T follicular helper cell (primary cell): ENCODE measurements at regions not wholly inside any gene's neighbourhood (a gene's known extent, or its start where the extent isn't known, plus 50 kb on each side); places are given as distances from the start of the nearest gene placed in this dataset.

Source experiments
- DNase-seq: peaks from one replicate; pipeline ENCODE4 v3.0.0-alpha.2; 2020; ENCODE audit warnings: low read depth

DNA sequence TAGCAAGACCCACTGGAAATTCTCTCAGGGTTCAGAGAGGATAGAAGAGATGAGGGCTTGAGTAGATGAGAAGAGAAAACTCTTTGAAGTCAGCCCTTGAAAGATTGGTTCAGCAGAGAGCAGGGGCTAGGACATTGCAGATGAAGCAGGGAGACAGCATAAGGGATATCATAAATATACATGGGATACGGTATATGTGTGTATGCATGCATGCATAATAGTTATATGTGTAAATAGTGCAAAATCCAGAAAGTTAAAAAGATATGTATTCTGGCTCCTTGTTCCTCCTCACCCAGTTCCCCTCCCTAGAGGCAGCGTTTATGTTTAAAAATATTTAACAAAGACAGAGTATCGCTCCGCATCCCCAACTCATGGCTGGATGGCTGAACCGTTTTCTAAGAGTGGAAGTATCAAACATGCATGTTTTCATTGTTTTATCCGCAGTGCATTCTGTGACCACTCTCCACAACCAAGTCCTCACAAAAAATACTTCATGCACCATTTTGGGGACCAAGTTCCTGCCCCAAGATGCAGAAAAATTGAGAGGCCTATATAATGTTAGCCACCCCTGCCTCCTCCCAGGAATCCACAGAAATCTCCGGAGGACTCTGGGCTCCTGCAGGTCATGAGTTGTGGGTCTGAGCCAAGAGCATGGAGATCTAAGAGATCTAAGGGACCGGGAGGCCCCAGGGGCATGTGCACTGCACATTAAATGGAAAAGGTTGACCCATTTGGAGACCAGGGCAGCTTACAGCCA lies 119.5 kb downstream of the MTX3 start:
- no peak for DNase-seq

DNA sequence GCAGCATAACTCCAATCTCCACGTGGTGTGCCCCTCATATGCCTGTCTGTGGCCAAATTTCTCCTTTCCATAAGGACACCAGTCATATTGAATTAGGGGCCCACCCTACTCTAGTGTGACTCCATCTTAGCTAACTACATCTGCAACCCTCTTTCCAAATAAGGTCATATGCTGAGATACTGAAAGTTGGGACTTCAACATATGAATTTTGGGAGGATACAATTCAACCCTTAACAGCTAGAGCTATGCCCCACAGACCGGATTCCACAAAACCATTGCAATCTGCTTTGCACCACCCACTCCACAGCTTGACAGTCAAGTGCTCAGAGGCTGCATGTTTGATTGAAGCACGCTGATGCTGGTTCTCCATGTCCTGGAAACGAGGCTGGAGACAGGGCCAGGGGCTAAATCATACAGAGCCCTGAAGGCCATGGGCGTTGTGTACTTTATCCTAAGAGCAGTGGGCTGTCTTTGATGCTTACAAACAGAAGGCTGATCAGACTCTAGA lies 122.8 kb downstream of the MTX3 start:
- DNase-seq: no peak

DNA sequence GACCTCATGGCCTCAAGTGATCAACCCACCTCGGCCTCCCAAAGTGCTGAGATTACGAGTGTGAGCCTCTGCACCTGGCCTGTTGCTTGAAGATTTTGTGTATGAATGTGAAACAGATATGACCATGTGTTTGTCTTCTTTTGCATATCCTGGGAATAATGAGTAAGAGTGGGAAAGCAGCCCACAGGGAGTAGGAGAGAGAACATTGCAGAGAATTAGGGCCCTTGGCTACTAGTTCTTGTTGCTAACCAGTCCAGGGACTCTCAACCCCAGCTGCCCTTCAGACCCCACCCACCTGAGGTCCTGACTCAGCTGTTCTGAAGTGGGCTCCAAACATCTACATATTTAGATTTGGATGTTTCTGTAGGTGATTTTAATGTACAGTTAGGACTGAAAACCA lies 125.5 kb downstream of the MTX3 start:
- no peak for DNase-seq

DNA sequence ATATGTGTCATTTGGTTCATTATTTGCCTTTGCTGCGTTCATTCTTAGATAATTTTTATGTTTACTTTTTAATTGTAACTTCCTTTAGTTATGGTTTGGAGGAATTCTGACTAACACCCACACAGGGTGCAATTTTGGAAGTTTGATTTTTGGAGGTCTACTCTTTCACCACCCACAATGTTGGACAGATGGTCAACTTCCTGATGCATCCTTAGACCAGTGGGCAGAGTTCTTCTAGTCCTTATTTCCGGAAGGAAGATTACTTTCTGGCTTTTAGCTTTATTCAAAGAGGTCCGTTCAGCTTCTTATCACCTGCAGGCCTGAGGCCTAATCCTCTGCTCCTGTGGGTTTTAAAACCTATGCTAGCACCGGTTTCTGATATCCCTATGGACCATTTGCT lies 126.7 kb downstream of the MTX3 start:
- no peak for DNase-seq

DNA sequence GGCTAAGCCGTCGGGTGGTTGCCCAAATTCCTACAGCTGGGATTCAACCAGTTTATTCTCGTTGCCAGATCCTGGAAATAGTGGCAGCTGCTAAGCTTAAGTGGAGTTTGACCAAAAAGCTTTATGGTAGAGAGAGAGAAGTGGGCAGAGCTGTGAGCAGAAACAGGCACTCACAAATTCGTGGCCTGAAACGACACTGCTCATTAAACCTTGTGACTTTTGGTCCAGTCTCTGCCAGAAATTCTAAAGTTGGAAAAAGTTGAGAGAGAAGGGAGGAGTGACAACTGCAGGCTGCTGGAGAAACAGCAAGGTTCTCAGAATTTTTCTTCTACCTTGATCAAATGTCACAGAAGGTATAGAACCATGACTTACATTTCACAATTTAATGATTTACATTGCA lies 131.5 kb downstream of the MTX3 start:
- DNase-seq: no peak

DNA sequence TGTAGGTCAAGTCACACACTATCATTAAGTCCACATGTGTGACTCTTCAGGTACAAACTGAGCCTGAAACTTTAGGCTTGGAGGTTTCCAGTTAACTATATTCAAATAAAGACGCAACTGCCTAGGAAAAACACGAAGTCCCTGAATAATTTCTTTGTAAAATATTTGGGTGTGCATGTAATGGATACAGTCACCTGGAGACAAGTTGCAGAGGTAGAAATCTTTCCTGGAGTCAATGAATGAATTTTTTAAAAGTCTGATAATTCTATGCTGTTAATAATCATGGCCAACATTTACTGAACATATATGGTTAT lies 132.7 kb downstream of the MTX3 start:
- no peak for DNase-seq

DNA sequence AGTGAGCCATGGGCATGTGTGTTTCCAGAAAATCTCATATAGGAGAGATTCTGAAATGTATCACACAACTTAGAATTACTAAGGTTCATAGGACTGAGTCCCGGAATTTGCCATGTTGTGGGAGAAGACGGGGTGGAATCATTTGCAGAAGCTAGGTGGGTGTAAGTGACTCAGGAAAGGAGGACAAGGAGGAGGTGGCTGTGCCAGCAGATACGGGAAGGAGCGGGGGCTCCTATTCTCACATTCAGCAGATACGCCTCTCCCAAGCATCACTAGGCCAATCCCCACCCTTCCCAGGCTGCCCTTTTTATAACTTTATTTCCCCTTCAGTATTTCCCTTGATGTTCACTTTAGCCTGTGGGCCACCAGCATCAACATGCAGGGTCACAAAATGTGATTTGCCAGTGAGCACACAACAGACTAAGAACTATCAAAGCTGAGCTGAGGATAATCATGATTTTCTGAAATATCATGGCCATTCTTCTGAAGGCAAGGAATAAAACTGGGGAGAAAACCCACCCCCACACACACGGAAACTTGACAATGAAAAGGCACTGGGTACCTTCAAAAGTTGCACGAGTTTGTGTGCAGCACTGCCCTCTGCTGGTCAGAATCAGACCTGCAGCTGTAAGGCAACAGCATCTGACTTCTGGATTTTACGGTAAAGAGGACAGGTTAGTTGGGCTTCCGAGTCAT lies 133.2 kb downstream of the MTX3 start:
- peak; percentile 65 for DNase-seq

DNA sequence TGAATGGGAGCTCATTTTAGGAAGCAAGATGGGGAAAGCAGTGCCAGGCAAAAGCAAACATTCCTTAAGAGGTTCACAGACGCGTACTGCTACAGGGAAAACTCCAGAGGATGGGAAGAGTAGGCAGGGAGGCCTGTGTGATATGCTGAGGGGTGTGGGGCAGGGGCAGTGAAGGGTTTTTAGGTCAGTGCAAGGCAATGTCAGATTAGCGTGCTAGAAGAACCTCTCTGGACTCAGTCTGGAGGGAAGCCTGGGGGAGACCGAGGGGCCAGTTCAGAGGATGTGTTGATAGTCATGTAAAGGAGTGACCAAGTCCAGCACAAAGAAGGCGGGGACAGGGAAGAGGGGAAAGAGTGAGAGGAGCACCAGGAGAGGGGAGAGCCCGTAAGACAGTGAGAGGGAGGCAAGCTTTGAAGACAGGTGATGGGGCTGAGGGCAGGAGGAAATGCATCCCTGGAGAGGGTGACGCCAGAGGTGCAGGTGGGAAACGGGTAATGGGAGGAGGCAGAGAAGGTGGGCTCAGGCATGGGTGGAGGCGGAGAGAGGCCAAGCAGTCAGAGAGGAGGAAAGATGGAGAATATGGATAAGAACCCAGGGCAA lies 134.5 kb downstream of the MTX3 start:
- DNase-seq: no peak

DNA sequence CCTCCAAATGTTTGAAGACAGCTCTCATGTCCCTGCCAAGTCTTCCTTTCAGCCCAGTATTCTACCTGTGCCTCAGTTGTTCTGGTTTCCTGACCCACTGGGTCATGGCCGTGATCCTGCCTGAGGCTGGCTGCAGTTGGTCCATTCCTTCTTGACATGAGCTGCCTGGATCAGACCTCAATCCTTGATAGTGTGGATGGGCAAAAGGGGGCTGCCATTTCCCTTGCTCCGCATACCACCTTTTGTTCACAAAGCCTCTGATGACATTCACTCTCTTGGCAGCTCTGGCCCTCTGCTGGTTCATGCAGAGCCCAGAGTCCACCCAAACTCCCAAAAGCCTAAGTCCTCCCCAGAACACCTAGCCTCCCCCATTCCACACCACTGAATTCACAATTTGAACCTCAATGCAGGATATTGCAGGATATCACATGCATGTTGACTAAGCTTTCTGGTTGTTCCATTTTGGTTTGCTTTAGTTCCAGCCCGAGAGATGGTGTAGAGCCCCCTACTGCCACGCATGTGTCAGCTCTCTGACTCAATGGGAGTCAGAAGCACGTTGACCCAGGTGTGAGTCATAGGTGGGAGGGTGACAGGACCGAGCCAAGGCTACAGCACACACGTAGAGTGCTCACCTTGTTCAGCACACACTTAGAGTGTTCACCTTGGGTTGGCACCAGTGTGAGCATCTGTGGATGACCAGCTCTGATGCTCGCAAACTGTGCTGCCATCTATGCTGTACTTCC lies 137.2 kb downstream of the MTX3 start:
- no peak for DNase-seq

DNA sequence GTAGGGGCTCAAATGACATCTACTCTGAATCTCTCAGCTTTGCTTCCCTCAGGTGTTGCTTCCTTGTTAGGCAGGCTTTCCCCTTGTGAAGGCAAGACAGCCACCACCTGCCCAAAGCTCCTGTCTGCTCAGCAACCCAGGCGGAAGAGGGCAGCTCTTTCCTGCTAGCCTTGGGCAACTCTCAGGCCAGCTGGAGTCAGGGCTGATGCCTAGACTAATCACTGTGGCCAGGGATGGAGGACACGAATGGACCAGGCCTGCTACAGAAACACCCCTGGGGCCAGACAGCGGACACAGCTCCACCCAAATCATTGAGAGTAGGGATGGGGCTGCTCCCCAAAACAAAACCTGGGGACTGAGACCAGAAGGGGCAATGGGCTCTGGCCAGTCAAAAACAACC lies 138.0 kb downstream of the MTX3 start:
- DNase-seq: no peak

DNA sequence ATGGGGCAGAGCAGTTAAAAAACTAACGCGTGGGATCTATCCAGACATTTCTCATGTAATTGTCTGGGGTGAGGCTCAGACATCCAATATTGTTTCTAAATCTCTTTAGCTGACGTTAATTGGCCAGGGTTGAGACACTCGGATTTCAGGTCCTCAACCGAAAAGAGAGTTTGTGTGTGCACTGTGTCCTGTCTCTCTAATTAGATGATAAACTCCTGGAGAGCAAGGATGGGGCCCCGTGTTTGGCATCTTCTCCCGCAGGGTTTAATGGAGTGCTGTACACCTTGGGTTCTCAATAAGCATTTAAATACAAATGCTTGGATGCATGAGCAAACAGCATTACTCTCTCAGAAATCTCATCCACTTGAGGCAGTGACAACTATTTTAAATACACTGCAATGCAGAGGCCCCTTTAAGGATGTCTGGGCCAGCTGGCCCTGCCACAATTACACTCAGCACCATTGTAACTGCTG lies 139.6 kb downstream of the MTX3 start:
- no peak for DNase-seq

DNA sequence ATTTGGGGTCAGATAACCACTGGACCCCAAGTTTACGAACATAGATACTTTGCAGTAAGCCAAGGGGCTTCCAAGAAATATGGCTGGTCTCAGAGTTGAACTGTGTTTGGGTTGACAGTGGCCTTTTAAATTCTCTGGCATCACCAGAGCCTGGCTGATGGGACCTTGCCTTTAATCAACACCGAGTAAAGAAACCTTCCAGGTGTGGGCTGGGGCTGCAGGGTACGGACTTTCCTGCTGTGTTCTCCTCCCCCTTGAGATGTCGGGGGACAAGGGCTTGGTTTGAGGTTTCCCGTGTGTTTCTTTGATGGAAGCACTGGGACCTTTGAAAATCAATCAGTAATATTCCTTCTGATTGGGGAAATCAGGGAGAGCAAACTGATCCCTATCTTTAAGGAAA lies 140.1 kb downstream of the MTX3 start:
- DNase-seq: no peak

DNA sequence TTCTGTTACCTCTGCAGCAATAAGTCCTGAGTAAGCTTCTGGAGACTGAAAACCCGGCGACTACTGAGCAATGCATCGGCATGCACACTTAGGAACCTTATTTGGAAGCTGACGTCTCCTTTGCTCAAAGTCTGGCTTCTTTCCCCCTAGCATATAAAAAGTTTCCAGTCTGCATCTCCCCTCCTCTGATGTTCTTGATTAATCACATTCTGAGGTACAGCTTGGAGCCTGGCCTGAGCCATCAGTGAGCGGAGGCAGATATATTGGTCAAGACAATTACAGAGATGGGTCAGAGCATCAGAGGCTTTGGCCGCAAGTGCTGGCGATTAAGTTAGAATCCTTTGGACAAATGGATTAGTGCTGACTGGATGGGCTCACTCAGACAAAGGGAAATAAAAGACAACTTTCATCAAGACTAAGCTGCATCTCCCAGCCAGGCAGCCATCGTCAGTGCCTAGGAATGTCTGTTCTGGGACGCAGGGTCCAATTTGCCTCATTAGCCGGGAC lies 140.7 kb downstream of the MTX3 start:
- no peak for DNase-seq

DNA sequence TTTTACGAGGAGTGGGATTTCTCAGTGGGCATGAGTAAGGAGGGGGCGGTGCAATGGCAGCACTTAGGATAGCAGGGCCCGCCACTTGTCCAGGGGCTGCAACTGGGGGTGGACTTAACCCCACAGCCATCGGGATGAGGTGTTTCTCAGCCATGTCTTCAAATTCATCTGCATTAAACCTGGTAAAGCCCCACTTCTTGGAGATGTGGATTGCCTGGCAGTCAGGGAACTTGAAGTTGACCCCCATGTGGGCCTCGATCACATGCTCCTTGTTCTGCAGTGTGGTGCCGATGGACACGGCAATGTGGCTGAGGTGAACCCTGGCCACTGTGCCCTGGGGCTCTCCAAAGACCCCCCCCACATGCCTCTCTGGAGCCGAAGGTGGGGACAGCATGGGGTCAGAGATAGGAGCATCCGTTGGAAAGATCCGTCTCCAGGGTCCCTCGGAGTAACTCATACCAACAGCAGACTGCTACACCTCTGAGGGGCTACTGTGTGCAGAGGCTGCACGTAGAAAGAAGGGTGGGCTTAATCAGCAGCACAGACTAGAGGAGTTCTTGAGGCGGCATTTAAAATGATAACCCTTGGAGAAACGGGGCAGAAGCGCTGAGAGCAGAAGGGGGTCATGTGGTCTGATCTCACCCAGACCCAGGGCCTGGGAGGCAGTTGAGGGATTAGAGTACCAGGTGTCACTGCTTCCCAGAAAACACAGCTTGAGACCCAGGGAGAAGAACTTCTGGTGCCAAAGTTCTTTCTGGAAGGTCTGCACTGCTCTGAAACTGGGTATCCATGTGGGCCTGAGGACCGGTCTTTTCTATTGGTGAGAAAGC lies 141.4 kb downstream of the MTX3 start:
- no peak for DNase-seq
